Kasumi-1 (cell line): ENCODE measurements at regions not wholly inside any gene's neighbourhood (a gene's known extent, or its start where the extent isn't known, plus 50 kb on each side); places are given as distances from the start of the nearest gene placed in this dataset.
"Not testable (repeated sequence)": the region's sequence is repeated elsewhere in the genome, so short reads cannot be mapped to it uniquely, and the experiment has no call there.

Source experiments
- DNase-seq, 2 experiments: peaks; one replicate each; lab custom pipeline; 2025; lab: John Stamatoyannopoulos, UW

- DNase-seq: no peak
Observed at GRCh38 chr6:85016726-85017125, 252.3 kb upstream of the TBX18 start.

GRCh38 chr6:85015396-85015990 is 251.1 kb upstream of the TBX18 start:
- no peak for DNase-seq

GRCh38 chr6:85010865-85011264 is 246.5 kb upstream of the TBX18 start:
- no peak for DNase-seq

- no peak for DNase-seq
Observed at GRCh38 chr6:85008296-85009009, 244.1 kb upstream of the TBX18 start.

GRCh38 chr6:85006362-85006761 is 242.0 kb upstream of the TBX18 start:
- no peak for DNase-seq

- DNase-seq: no peak
Observed at GRCh38 chr6:85005494-85005893, 241.1 kb upstream of the TBX18 start.

- no peak for DNase-seq
Observed at GRCh38 chr6:85004361-85004995, 240.1 kb upstream of the TBX18 start.

GRCh38 chr6:85002847-85003246 is 238.4 kb upstream of the TBX18 start:
- no peak for DNase-seq

GRCh38 chr6:85000001-85000400 is 235.6 kb upstream of the TBX18 start:
- DNase-seq: no peak

- DNase-seq: no peak
Observed at GRCh38 chr6:84998223-84998622, 233.8 kb upstream of the TBX18 start.

- DNase-seq: not testable (repeated sequence)
Observed at GRCh38 chr6:84988766-84989165, 224.4 kb upstream of the TBX18 start.

- DNase-seq: not testable (repeated sequence)
Observed at GRCh38 chr6:84985490-84985889, 221.1 kb upstream of the TBX18 start.

GRCh38 chr6:84979541-84979940 is 215.1 kb upstream of the TBX18 start:
- DNase-seq: no peak

GRCh38 chr6:84977363-84977705 is 212.9 kb upstream of the TBX18 start:
- DNase-seq: no peak

- DNase-seq: no peak
Observed at GRCh38 chr6:84976526-84977362, 212.3 kb upstream of the TBX18 start.

GRCh38 chr6:84975316-84975715 is 210.9 kb upstream of the TBX18 start:
- no peak for DNase-seq

- no peak for DNase-seq
Observed at GRCh38 chr6:84973606-84974005, 209.2 kb upstream of the TBX18 start.

- no peak for DNase-seq
Observed at GRCh38 chr6:84967965-84968364, 203.6 kb upstream of the TBX18 start.

GRCh38 chr6:84967389-84967788 is 203.0 kb upstream of the TBX18 start:
- peak; percentile 68 to 78 for DNase-seq

- no peak for DNase-seq
Observed at GRCh38 chr6:84953111-84953755, 188.8 kb upstream of the TBX18 start.

GRCh38 chr6:84944926-84945325 is 180.5 kb upstream of the TBX18 start:
- not testable (repeated sequence) for DNase-seq

- no peak for DNase-seq
Observed at GRCh38 chr6:84943905-84944304, 179.5 kb upstream of the TBX18 start.
